Cerebellar cortex (tissue), 1 donor: ENCODE measurements at regions not wholly inside any gene's neighbourhood (a gene's known extent, or its start where the extent isn't known, plus 50 kb on each side); places are given as distances from the start of the nearest gene placed in this dataset.
"Not testable (repeated sequence)": the region's sequence is repeated elsewhere in the genome, so short reads cannot be mapped to it uniquely, and the experiment has no call there.

Source experiments
- DNase-seq: peaks from one replicate; pipeline ENCODE4 v3.0.0-alpha.2; 2015; ENCODE audit warnings: low spot score

DNA sequence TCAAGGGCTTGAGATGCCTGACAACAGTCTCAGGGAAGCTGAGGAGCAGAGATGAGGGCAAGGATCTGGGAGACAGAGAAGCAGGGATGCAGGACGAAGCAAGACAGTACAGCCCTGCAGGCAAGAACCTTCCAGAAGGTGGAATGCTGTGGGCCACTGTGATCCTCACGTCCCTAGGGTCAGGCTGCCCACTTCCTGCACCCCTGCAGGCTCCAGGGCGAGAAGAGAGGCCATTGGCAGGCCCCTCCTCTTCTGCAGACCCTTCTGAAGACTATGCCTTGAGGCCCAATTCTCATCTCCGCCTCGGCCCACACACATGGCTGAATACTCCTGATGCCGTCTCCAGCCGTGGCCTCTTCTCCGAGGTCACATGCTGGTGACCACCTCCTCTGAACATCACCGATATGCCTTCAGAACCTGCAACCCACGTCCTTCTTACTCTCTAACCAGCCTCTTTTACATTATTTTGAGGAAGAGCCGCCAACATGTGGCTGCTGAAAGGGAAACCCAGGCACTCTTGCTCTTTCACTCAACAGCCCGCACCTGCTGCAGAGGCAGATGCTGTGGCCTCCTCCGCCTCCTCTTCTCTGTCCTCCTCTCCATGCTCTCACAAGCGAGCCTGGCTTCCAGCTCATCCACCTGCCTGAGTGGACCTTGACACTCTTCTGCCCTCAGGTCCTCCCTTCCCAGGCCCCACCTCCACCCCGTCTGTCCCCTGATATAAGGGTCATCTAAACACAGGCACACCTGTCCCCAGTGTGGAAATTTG, 181.5 kb downstream of the IRX2 start:
- DNase-seq = no peak

DNA sequence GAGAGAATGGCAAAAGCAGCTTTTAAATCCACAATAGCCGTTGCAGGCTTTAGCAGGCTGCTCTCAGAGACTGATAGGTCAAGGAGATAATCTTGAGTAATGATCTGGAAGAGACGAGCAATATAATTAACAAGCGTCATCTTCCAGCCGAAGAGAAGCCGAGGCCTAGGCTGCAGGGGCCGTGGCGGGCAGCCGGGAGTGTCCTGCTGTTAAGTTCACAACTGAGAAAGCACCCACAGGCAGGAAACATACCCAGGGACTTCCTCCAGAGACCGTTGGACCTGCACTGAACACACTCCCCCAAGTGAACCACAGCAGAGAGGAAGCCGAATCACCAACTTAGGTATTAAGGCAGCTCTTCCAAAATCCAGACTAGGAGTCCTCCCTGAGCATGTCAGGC, 182.3 kb downstream of the IRX2 start:
- DNase-seq = no peak

DNA sequence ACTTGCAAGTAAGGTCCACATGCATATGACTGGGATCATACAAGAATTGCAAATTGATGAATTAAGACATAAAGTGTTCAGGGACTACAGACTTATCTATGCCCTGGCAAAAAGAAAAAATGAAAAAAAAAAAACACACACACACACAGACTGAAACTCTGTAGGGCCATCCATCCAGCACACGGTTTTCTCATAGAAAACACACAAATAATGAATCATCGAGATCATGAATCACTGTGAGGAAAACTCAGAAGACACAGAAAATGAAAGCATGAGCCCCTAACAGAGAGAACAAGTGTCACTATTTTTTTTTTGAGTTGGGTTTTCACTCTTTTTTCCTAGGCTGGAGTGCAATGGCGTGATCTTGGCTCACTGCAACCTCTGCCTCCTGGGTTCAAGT, 185.2 kb downstream of the IRX2 start:
- DNase-seq = no peak

DNA sequence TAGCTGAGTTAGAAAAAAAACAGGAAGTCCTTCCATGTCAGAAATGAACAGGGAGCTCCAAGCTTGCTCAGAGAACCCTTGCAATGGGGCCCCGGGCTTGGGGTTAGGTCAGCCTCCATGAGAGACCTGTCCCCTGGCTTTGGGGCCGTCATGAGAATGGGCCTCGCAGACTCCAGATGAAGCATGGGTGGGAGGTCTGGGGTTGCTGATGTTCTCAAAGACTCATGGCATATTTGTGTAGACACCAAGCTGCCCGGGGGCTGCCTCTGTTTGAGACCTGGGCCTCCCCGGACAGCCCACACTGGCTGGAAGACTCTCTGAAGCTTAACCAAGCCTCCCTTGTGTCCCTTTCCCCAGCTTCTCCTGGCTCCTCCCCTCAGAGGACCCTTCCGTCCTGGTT, 186.3 kb downstream of the IRX2 start:
- DNase-seq = no peak

DNA sequence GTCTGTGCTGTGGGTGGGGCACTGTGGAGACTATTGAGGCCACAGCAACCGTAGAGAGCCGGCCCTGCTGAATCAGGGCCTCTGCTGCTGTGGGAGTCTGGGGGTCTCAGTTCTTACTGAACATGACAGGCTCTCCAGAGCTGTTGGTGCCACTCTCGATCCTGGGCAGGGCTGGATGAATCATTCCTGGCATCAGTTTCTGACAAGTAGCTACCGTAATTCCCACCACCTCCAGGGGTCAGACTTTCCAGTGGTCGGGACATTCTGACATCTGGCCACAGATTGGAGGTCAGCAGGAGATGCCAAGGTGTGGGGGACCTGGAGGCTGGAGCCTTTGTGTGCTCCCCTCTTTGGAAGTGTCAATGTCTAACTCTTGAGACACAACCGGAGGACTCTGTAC, 188.4 kb downstream of the IRX2 start:
- DNase-seq = no peak

DNA sequence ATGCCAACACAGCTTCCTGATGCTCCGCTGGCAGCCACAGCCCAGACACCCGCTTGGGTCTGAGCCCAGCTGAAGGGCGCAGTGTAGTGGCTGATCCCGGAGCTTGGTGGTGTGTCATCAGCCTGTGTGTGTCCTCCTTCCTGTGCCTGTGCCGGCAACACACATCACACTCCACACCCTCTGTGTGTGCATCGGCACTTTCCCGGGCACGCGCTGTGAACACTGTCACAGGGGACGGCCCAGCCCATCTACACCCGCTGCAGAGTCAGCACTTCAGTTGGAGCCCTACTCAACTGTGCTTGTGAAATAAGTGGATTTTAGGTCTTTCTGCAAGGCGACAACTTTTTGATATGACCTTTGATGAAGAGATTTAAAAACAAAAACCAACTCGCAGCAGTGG, 189.4 kb downstream of the IRX2 start:
- DNase-seq = no peak

DNA sequence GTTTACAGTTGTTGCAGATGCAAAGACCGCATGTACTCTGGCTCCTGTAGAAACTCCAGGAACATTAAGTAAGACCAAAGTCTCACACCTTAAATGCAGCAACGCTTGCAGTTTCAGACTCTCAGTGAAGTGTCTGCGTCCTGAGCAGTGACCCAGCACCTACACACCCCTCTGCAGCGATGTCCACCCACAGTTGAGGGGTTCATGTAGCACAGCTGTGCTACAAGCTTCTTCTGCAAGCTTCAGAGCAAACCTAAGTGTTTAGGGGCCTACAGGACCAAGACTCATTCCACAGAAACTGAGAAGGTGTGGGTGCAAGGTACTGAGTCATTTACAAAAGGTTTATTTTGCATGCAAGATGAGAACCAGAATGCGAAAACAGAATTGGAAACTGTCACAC, 191.0 kb downstream of the IRX2 start:
- DNase-seq = no peak

DNA sequence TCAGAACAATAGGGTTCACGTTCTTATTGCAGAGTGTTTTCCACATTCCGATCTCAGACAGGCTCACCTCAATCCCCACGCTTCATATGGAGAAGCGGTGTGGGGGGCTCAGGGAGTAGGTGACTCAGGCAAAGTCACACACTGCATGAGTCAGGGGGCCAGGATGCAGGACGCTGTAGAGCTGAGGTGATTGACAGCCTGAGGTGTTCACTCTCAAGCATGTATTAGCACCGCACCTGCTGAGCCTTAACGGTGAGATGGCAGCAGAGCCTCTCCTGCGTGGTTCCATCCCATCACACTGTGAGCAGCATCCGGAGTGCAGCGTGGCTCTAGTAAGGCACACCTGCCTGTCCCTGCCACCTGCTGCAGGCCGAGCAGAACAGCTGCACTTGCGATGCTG, 194.0 kb downstream of the IRX2 start:
- no peak for DNase-seq

DNA sequence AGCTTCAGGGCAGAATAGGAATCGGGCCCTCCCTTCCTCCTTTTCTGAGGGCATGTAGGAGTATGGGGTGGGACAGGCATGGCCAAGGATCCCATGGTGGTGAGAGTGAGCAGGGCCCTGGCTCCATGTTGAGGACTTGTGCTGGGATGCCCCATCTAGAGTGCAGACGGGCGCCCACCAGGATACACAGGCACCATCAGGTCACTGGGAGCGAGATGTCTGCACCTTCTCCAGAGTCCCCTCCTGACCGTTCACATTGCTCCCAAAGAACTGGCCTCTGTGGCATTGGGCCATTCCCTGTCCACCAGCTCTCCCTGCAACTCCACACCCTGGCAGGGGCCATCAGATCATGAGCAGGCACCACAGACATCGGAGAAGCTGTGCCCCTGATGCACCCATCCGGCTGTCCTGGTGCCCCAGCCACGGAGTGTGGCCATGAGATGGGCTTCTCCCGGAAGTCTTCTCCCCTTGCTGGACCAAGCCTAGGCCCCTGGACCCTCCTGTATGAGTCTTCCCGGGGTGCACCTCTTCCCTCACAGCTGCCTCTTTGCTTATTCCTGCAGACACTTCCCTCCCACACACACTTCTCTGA, 195.0 kb downstream of the IRX2 start:
- no peak for DNase-seq

DNA sequence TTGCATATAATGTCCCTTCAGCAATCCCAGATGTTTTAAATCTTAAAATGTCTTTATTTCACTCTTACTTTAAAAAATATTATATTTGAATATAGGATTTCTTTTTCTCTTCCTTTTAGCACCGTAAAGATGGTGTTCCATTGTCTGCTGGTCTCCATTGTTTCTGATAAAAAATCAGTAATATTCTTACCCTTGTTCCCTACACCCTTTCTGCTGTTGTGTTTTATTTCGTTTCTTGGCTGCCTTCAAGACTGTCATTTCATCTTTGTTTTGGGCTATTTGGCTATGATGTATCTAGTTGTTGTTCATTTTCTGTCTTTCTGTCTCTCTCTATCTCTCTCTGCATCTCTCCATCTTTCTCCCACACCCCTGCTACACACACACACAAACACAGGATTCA, 197.9 kb downstream of the IRX2 start:
- no peak for DNase-seq

DNA sequence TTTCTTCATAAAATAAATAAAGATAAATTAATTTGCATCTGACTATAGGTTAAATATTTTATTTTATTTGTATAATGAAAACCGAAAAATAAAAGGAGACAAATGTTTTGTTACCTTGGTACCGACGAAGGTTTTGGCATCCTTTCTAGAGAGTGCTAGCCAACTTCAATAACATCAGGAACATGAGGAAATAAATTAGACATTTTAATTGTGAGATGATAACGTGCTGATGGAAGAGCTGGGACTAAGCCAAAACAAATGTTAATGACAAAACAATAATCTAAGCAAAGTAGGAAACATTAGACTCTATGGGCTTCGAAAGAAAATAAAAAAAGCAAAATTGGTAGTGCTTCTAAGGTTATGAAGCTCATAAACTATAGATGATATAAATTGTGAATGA, 201.0 kb downstream of the IRX2 start:
- no peak for DNase-seq

DNA sequence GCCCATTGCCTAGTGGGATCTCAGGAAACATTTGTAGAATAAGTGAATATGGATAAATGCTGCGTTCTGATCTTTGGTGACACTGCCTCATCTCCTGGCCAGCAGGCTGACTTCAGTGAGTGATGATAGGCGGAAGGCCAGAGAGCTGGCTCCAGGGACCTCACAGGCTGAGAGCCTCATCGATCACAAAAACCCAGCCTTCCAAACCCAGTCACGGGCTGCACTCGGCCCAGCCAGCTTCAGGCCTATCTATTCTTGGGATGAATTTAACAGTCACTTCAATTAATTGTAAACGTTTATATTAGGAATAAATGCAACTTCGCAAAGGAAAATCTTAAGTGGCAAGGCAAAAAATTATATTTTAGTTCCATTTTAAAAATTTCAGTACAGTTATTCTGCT, 201.6 kb downstream of the IRX2 start:
- no peak for DNase-seq

DNA sequence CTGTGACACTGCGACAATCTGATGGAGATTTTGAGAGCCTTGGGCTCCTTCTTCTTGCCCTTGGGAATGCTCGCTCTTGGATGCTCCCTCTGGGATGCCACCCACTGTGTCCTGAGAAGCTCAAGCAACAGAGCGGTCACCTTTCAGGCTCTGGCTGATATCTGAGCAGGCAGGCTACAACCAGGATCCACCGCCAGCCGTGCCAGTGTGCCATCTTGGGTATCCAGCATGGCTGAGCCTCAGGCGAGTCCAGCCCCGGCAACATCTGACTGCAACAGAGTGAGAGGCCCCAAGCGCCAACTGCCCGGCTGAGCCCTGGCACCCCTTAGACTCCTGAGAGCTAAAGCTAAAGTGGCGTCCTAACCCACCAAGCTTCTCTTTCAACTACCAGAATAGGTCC, 202.1 kb downstream of the IRX2 start:
- DNase-seq = no peak

DNA sequence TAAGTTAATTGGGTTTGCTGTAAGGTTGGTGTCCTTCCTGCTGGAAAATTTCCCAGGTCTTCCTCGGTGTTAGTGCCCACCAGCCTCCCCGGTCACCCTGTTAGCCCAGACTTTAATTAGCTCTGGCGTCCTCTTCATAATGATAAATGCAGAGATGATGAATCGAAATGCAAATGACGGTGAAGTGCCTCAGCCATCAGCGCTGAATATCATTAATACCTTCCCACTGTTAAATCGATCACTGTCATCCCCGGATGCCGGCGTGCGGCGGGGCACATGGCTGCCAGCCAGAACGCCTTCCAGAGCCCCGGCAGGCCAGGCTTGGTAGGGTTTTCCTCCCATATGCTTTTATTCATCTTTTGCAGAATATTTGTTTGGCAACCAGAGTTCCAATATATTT, 204.5 kb downstream of the IRX2 start:
- DNase-seq = no peak

DNA sequence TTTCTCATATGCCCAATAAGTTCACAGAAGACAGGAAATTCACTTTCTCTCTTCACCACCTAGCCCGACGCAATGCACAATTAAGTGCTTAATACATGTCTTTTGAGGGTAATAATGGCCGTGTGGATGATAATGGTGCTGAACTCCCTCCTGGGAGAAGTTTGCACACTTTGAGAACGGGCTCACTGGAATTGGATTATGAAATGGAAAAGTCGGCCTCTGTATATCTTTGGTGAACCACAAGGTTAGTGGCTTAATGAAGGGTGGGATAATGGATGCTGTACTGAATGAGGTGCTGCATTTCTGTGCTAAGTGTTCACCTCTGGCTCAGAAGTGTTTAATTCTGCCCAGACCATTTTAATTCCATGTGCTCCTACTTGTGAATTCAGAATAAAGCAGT, 207.5 kb downstream of the IRX2 start:
- DNase-seq = no peak

DNA sequence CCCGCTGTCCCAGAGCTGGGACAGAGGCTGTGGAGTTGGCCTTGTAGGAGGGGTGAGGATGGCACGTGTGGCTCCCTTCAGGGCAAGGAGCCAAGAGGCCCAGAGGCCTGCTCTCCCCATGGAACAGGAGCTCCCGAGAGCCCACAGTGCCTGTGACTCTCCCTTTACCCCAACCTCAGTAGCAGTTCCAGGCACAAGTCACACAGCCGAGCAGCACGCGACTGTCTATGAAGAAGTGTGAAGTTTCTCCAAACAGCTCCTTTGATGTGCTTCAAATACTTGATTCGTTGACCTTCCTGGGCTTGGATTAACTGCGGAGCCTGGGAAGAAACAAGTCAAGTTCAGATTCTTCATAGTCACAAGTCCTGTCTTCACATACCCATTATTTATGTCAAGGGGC, 208.7 kb downstream of the IRX2 start:
- no peak for DNase-seq

DNA sequence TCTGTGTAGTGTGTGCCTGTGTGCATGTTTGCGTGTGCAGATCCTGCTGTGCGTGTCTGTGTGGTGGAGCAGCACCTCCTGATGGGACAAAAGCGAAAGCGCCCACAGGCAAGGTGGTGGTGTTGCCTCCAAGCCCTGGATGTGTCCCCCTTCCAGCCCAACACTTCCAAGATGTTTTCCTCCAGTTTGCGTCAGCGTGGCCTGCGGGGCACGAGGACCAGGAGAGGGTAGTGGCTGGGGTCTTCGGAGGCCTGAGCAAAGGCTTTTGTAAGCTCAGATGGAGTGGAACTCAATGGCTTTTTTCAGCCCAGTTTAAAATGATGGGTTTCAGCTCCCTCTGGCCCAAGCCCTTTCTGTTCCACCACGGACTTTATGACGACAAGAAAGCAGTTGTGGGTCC, 209.5 kb downstream of the IRX2 start:
- no peak for DNase-seq

DNA sequence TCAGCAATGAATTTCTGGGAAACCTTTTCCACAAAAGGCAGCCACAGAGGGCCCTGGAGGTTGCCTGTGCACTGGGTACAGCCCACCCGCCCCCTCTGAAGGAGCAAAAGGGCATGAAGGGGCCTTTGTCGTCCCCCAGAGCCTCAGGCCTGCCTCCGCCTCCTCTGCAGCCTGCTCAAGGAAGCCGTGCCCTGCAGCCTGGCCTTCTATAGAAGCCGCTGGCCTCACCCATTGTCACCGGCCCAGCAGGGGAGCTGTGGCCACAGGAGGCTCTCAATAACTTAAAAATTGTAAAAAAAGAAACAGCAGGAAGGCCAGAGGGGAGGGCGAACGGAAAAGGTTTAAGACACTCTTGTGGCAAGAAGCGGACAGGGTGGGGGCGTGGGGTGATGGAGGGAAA, 213.3 kb downstream of the IRX2 start:
- no peak for DNase-seq

DNA sequence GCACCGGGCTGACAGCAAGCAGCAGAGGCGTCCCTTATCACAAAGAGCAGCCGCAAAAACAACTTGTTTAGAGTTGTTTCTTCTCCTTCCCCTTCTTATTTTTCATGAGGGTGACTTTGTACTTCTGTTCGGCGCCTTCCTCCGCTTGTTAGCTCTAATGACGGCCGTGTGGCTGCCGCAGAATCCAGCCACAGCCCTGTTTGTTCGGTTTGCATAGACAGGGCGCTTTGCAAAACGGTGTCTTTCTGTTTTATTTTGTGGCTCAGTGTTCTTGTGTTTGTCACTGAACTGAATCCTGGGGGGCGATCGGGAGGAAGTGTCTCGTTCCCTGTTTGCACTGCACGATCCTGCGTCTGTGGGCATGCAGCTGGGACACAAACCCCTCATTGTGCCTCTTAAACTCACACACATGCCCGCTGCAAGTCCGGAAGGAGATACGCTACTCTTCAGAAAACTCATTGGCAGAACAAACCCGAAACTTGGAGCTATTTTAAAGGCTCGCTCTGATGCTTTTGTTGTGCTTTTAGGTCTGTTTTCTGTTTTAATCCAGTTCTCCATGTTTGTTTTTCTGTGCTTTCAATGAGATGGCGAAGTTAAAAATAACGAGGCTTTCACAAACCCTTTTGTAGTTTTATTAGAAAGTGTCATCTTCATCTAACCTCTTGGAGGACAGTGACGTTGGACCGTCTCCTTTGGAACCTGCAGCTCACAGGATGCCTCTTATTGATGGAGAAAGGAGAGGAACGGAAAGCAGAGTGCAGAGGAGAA, 213.9 kb downstream of the IRX2 start:
- DNase-seq = no peak

DNA sequence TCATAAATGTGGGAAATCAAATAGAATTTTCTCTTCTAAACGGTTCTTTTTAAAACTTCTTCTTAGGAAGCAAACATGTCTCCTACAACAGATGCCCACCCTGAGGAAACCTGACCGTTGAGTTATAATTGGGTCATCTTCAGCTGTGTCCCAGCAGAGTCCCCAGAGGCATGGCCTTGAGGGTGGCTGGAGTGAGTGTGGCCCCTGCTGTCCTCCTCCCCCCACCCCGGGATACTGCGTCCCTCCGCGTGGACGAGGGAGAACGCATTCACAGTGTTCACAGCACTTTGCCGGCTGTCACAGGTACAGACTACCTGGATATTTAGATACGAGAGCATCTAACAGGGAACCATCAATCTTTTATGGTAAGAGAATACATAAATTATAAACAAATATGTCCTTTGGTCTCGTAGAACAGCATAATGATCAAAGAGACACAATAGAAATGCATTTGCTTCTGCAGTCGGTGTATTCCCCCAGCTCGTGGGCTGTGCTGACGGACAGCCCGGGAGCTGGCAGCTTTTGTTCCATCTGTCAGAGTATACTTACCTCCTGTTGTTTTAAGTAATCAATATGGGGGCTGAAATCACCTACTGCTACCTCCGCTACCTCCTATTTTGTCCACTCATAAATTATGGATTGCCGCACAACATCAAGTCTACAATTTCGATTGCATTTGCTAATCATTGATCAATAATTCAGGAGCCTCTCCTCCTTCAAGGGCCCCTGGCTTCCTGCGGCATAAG, 214.7 kb downstream of the IRX2 start:
- no peak for DNase-seq

DNA sequence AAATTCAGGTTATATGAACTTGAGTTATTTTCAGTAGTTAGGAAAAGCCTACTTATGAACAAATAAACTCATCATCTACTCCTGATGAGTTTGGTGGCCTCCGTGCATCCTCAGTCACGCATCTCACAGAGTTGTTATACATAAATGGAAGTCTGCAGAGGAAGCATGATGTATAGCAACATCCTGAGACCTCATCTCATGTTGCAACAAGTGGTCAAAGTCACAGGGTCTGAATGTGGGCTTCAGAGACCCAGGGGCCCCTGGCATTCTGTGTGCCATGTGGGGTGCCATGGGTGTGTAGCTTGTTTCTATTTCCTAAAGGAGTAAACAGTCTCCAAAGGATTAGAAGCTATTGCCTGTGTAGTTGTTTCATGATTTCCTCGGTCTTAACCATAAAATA, 216.5 kb downstream of the IRX2 start:
- DNase-seq = no peak

DNA sequence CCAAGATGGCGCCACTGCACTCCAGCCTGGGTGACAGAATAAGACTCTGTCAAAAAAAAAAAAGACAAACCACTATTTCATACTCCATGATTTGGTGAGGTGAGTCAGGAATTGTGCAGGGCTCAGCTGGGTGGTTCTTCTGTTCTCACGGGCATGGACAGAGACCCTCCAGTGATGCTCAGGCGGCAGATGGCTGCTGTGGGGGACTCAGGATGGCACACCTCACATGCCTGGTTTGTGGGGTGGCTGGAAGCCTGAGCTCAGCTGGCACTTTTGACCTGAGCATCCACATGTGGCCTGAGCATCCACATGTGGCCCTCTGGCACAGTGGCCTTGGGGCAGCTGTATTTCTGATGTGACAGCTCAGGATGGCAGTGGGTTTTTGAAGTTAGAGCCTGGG, 217.2 kb downstream of the IRX2 start:
- DNase-seq = no peak

DNA sequence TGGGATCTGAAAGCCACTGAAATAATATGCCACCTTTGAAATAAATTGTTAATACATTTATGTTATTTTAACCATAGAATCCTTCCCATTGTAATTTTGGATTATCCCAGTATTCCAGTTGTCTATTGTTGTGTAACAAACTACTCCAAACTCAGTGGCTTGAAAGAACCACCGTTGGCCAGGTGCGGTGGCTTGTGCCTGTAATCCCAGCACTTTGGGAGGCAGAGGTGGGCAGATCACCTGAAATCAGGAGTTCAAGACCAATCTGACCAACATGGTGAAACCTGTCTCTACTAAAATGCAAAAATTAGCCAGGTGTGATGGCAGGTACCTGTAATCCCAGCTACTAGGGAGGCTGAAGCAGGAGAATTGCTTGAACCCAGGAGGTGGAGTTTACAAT, 217.6 kb downstream of the IRX2 start:
- DNase-seq = not testable (repeated sequence)
